ENCODE measurements at regions not wholly inside any gene's neighbourhood (a gene's known extent, or its start where the extent isn't known, plus 50 kb on each side); places are given as distances from the start of the nearest gene placed in this dataset.

DNA sequence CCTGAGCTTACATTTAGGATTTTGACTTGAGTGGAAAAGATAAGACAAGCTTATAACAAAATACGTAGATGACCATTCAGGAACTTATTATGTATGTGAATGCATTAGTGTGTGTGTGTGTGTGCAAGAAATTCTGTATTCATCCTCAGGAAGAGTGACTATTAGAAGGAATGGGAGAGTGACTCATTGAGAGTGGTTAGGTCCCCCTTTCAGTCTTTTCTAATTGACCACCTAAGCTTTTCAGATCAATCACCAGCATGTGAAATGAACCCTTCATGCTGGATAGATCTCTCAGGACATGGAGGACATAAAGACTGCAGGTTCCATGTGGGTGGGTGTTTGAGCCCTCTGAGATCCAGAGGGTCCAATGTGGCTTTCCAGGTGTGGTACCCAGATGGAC, 153.5 kb downstream of the MBL2 start:
- H3K79me2 ChIP-seq (ENCODE audit: control insufficient read depth, low read length) = no peaks in the 10 kb centered on the region
- no peaks in the 10 kb centered on the region for H4K20me1 ChIP-seq (ENCODE audit: control insufficient read depth, insufficient read depth, low read depth, low read length)
- no peaks in the 10 kb centered on the region for H3K27me3 ChIP-seq (ENCODE audit: control insufficient read depth, low read length)
- no peaks in the 10 kb centered on the region for H3K36me3 ChIP-seq (ENCODE audit: control insufficient read depth, low read length)
- TF ChIP-seq, protein P1, sequence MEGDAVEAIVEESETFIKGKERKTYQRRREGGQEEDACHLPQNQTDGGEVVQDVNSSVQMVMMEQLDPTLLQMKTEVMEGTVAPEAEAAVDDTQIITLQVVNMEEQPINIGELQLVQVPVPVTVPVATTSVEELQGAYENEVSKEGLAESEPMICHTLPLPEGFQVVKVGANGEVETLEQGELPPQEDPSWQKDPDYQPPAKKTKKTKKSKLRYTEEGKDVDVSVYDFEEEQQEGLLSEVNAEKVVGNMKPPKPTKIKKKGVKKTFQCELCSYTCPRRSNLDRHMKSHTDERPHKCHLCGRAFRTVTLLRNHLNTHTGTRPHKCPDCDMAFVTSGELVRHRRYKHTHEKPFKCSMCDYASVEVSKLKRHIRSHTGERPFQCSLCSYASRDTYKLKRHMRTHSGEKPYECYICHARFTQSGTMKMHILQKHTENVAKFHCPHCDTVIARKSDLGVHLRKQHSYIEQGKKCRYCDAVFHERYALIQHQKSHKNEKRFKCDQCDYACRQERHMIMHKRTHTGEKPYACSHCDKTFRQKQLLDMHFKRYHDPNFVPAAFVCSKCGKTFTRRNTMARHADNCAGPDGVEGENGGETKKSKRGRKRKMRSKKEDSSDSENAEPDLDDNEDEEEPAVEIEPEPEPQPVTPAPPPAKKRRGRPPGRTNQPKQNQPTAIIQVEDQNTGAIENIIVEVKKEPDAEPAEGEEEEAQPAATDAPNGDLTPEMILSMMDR (IDR thresholded peaks at IDR 0.05; ENCODE audit: low read depth, low read length, poor library complexity, severe bottlenecking) = no peak
- TF ChIP-seq EZH2phosphoT487 (IDR thresholded peaks at IDR 0.05; ENCODE audit: borderline replicate concordance, low read length) = no peak
- no peaks in the 10 kb centered on the region for H3K9me2 ChIP-seq (replicated peaks; ENCODE audit: control insufficient read depth, low read length)
- no peak overlapping the region for H3K4me3 ChIP-seq (ENCODE audit: low read length)
- no peaks in the 10 kb centered on the region for H3K4me1 ChIP-seq (ENCODE audit: control insufficient read depth, low read length)
- H3K27ac ChIP-seq (ENCODE audit: low read depth, low read length) = no peak overlapping the region
- no peaks in the 10 kb centered on the region for H3F3A ChIP-seq (ENCODE audit: control insufficient read depth, insufficient read depth)
- no peaks in the 10 kb centered on the region for H3K9me3 ChIP-seq (ENCODE audit: control insufficient read depth, insufficient read depth, low read length)
- no peak overlapping the region for H3K4me2 ChIP-seq (ENCODE audit: low read length)

DNA sequence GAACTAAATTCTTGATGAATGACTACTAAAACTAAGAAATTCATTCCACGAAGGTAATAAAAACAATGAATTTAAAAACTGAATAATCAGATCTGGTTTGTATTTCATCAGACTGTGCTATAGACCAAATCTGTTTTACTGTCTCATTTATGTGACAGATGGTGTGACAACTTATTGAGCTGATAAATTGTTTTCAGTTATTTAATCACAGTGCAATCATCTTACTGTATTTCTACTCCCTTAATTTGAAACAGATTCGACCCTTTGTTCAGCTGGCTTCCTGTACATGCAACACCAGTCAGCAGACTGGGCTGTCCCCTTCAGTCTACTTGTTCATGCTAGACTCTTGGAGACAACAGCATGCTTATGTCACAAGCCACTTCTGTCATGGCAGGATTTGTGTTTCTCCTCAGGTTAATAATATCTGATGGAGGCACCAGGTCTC, 150.9 kb downstream of the MBL2 start:
- Histone ChIP-seq H3K9me2 (replicated peaks; ENCODE audit: control insufficient read depth, low read length) (no peaks in the 10 kb centered on the region), H3K36me3 (ENCODE audit: control insufficient read depth, low read length) (no peaks in the 10 kb centered on the region), H3K79me2 (ENCODE audit: control insufficient read depth, low read length) (no peaks in the 10 kb centered on the region), H3K4me2 (ENCODE audit: low read length) (no peak overlapping the region), H3K27me3 (ENCODE audit: control insufficient read depth, low read length) (no peaks in the 10 kb centered on the region), H3K9me3 (ENCODE audit: control insufficient read depth, insufficient read depth, low read length) (no peaks in the 10 kb centered on the region), H3F3A (ENCODE audit: control insufficient read depth, insufficient read depth) (no peaks in the 10 kb centered on the region), H3K4me1 (ENCODE audit: control insufficient read depth, low read length) (no peaks in the 10 kb centered on the region), H3K4me3 (ENCODE audit: low read length) (no peak overlapping the region), H3K27ac (ENCODE audit: low read depth, low read length) (no peak overlapping the region), H4K20me1 (ENCODE audit: control insufficient read depth, insufficient read depth, low read depth, low read length) (no peaks in the 10 kb centered on the region)
- TF ChIP-seq EZH2phosphoT487 (IDR thresholded peaks at IDR 0.05; ENCODE audit: borderline replicate concordance, low read length) = no peak

DNA sequence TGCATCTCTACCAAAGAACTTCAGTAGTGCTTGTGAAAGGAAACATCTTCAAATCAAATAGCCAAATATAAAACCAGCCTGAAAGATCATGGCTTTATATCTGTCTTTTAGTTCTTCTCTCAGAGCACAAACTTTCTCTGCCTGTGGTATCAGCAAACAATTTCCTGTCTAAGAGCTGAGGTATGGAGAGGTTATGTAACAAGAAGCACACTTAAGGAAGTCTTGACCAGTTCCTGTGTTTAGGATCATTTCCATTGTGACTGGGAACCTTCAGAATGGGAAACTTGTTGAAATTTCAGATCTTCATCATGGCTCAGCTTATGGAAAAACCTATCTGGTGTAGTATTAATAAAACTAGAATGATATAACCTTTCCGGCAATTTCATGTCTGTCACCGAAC, 148.8 kb downstream of the MBL2 start:
- no peaks in the 10 kb centered on the region for H3K27me3 ChIP-seq (ENCODE audit: control insufficient read depth, low read length)
- no peak overlapping the region for H3K4me2 ChIP-seq (ENCODE audit: low read length)
- H3F3A ChIP-seq (ENCODE audit: control insufficient read depth, insufficient read depth) = no peaks in the 10 kb centered on the region
- no peaks in the 10 kb centered on the region for H3K79me2 ChIP-seq (ENCODE audit: control insufficient read depth, low read length)
- H3K36me3 ChIP-seq (ENCODE audit: control insufficient read depth, low read length) = no peaks in the 10 kb centered on the region
- no peak overlapping the region for H3K4me3 ChIP-seq (ENCODE audit: low read length)
- no peaks in the 10 kb centered on the region for H3K9me3 ChIP-seq (ENCODE audit: control insufficient read depth, insufficient read depth, low read length)
- no peaks in the 10 kb centered on the region for H3K4me1 ChIP-seq (ENCODE audit: control insufficient read depth, low read length)
- no peak overlapping the region for H3K27ac ChIP-seq (ENCODE audit: low read depth, low read length)
- no peaks in the 10 kb centered on the region for H4K20me1 ChIP-seq (ENCODE audit: control insufficient read depth, insufficient read depth, low read depth, low read length)
- no peaks in the 10 kb centered on the region for H3K9me2 ChIP-seq (replicated peaks; ENCODE audit: control insufficient read depth, low read length)
- TF ChIP-seq, protein P1 (IDR thresholded peaks at IDR 0.05; ENCODE audit: low read depth, low read length, poor library complexity, severe bottlenecking) = no peak
- no peak for TF ChIP-seq EZH2phosphoT487 (IDR thresholded peaks at IDR 0.05; ENCODE audit: borderline replicate concordance, low read length)

DNA sequence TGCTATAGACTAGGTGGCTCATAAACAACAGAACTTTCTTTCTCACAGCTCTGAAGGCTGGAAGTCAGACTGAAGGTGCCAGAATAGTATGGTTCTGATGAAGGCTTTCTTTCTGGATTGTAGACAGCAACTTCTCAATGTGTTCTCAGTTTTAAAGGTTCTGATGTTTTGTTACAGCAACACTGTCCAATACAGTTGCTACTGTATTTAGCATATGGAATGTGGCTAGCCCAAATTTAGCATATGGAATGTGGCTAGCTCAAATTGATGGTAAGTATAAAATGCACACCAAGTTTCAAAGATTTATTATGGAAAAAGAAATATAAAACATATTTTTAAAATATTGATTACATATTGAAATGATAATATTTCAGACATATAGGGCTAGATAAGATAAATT, 145.3 kb downstream of the MBL2 start:
- no peak for TF ChIP-seq EZH2phosphoT487 (IDR thresholded peaks at IDR 0.05; ENCODE audit: borderline replicate concordance, low read length)
- TF ChIP-seq, protein P1 (IDR thresholded peaks at IDR 0.05; ENCODE audit: low read depth, low read length, poor library complexity, severe bottlenecking) = no peak
- Histone ChIP-seq H3K79me2 (ENCODE audit: control insufficient read depth, low read length) (no peaks in the 10 kb centered on the region), H3K4me1 (ENCODE audit: control insufficient read depth, low read length) (no peaks in the 10 kb centered on the region), H3K4me3 (ENCODE audit: low read length) (no peak overlapping the region), H3F3A (ENCODE audit: control insufficient read depth, insufficient read depth) (no peaks in the 10 kb centered on the region), H3K4me2 (ENCODE audit: low read length) (no peak overlapping the region), H3K27ac (ENCODE audit: low read depth, low read length) (no peak overlapping the region), H3K9me2 (replicated peaks; ENCODE audit: control insufficient read depth, low read length) (no peaks in the 10 kb centered on the region), H3K9me3 (ENCODE audit: control insufficient read depth, insufficient read depth, low read length) (no peaks in the 10 kb centered on the region), H3K27me3 (ENCODE audit: control insufficient read depth, low read length) (peaks cover 3% of the 10 kb centered on the region; the same call in 1 of the 2 replicates), H3K36me3 (ENCODE audit: control insufficient read depth, low read length) (no peaks in the 10 kb centered on the region), H4K20me1 (ENCODE audit: control insufficient read depth, insufficient read depth, low read depth, low read length) (no peaks in the 10 kb centered on the region)

All from DOHH2 (cell line).